ENCODE measurements at regions not wholly inside any gene's neighbourhood (a gene's known extent, or its start where the extent isn't known, plus 50 kb on each side); places are given as distances from the start of the nearest gene placed in this dataset.

- DNase-seq, result no peak
Observed at GRCh38 chr9:16203729-16204573, 651.1 kb downstream of the CCDC171 start.

DNA sequence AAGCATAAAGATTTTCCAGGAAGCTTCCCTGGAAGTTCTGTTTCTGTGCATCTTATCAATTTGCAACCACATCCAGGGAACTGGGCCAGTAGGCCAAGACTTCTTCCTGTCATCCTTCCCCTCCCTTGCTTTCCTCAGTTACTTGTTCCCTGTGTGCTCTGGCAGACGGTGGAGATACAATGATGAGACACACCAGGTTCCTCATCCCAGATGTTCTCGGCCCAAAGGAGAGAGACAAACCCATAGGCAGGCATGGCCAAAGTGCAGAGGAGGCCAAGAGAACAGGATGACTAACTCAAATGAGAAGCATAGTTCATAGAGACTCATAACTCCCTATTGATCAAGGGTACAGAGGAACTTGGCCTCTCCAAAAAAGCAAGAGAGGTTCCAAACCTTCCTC is 652.6 kb downstream of the CCDC171 start:
- no peak for DNase-seq

- DNase-seq, result no peak
Observed at GRCh38 chr9:16206518-16206917, 653.7 kb downstream of the CCDC171 start.

DNA sequence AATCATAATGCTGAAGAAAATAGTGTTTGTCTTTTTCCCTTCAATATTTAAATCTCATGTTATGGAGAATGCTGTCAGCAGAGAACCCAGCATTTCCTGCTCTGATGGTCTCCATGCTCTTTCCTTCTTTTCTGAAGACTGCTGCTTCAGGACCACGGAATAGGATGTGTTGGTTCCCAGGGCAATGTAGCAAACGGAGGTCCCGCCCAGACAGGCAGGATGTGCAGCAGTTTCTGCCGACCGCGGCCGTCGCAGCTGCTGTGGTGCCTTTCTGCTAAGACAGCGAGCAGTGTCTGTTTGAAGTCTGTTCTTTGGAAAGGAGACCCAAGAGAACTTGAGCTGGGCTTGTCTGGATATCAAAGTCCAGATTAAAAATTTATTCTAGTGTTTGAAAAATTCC is 654.3 kb downstream of the CCDC171 start:
- DNase-seq, result peak; percentile 7

GRCh38 chr9:16210440-16210839 is 657.6 kb downstream of the CCDC171 start:
- no peak for DNase-seq

DNA sequence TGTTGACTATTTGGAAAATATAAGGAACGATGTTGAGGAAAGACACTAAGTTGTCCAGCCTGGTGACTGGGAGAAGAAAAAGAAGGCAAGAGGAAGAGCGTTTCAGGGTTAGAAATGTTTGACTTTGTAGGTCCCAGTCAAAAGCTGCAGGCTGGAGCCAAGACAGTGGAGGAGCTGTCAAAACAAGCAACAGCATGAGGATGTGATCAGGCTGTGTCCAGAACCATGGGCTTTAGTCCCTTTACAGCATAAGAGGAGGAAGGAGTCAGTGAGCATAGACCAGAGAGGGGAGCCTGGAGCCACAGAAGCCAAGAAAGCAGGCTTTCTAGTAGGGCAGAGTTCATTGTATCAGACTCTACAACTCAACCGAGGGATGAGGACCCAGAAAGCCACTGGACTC is 658.5 kb downstream of the BNC2 start:
- no peak for DNase-seq

GRCh38 chr9:16213781-16214515 is 656.5 kb downstream of the BNC2 start:
- DNase-seq, result no peak

DNA sequence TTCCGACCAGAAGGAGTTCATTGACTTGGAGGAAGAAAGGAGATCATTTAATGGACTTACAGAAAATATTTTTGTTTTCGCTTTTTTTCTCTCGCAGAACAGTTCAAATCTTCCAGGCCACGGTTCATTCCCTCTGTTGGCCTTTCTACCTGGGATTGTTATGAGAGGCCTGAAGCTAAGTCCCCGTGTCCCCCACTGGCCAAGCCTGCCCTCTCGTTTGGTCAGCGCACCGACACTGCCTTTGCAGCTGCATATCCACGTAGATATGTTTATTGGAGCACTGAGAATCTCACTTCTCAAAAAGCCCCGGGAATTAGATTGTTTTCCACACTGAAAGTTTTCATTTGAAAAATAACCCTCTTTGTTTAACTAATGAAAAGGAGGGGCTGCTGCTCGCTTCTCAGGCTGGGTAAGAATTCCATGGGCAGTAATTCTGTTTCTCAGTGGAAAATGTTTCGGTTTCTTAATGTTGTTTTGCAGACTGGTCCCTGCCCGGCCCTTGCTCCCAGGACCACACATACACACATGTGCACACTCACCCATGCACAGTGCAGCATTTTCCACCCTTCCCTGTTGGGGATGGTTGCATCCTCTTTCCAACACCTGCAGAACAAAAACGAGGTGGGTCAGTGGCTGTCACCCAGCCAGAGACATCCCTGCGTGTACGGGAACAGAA is 655.7 kb downstream of the BNC2 start:
- DNase-seq, result no peak

- no peak for DNase-seq
Observed at GRCh38 chr9:16215353-16215680, 655.2 kb downstream of the BNC2 start.

- no peak for DNase-seq
Observed at GRCh38 chr9:16217943-16218701, 652.3 kb downstream of the BNC2 start.

DNA sequence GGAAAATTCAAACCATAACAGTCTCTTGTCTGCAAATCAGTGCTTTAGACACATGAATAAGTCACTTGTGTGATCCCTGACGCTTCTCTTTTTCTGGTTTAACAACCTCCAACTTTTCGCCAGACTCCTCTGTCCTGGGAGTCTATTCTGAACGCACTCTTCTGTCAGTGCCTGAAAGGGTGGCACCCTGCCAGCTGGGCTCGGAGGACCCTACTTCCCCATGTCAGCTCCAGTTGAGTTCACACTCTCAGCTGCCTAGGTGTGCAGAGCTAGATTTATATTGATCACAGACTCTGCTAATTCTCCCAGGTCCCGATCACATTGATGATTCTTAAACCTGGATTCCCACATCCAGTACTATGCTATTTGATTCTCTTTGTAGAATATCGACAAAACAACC is 649.1 kb downstream of the BNC2 start:
- peak; percentile 2 for DNase-seq

DNA sequence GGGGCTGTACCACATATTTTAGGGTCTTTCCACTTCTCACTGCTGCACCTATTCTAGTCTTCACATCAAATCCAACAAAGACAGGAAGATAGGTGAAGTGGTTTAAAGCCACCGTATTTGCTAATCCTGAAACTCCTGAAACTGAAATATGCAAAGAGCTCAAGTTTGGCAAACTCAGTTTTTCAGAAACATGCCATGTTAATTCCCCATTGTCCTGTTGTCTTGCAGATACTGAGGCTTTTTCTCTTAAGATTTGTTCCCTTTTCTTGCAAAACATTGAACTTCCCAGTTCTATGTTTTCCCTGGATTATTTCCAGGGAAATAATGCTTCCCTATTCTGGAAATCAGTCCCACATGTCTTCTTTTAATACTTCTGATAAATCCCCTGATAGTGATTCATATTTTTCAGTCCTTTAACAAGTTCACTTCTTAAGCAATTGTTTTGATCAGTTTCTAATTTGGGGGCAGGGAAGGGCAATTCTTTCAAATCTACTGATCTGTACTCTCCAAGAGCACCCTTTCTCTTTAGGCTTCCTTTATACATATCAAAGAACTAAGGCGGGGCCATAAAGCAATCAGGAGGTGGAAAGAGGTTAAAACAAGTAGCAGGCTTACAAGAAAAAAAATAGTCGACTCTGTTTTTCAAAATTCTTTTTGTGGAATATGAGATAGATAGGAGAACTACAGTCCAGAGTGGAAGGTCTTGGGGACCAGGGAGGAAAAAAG is 648.5 kb downstream of the BNC2 start:
- no peak for DNase-seq

- peak; percentile 29 for DNase-seq
Observed at GRCh38 chr9:16223074-16223871, 647.2 kb downstream of the BNC2 start.

DNA sequence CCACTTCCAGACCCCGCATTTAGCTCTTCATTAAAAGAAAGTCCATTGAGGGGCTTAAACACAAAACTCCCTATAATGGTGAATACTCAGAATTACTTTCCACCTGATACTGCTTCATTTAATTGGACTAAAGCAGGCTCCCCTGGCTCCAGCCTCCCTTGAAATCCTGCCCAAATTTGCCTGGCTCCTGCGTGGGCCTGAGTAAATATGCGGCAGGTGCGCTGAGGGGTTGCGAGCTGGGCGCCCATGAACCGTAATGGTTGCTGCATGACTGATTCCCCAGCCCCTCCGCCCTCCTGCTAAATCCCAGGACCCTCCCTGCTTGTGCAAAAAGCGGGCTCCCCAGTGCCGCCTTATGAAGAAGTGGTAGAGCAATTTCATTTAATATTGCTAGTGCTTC is 639.7 kb downstream of the BNC2 start:
- no peak for DNase-seq

- DNase-seq, result no peak
Observed at GRCh38 chr9:16236311-16236710, 634.2 kb downstream of the BNC2 start.

- no peak for DNase-seq
Observed at GRCh38 chr9:16236882-16237281, 633.6 kb downstream of the BNC2 start.

DNA sequence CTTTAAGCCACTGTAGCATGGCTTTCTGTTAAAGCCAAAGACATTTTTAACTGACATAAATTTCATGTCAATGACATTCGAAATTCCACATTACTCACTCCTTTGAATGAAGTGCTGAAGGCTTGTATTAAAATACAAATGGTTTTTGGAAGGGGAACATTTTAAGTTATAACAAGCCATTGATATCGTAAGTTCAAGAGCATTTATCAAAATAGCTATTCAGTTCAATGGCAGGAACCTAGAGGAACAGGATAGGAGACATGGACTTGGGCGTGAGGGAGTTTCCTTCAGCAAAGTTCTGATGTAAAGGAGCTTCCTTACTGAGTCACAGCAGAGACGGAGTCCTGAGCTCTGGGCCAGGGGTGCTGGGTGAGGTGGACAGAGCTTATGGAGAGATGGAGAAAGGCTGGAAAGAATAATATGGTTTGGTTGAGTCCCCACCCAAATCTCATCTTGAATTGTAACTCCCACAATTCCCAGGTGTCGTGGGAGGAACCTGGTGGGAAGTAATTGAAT is 631.8 kb downstream of the BNC2 start:
- DNase-seq, result no peak

- DNase-seq, result no peak
Observed at GRCh38 chr9:16241231-16241630, 629.2 kb downstream of the BNC2 start.

GRCh38 chr9:16243798-16244197 is 626.7 kb downstream of the BNC2 start:
- peak; percentile 42 for DNase-seq

DNA sequence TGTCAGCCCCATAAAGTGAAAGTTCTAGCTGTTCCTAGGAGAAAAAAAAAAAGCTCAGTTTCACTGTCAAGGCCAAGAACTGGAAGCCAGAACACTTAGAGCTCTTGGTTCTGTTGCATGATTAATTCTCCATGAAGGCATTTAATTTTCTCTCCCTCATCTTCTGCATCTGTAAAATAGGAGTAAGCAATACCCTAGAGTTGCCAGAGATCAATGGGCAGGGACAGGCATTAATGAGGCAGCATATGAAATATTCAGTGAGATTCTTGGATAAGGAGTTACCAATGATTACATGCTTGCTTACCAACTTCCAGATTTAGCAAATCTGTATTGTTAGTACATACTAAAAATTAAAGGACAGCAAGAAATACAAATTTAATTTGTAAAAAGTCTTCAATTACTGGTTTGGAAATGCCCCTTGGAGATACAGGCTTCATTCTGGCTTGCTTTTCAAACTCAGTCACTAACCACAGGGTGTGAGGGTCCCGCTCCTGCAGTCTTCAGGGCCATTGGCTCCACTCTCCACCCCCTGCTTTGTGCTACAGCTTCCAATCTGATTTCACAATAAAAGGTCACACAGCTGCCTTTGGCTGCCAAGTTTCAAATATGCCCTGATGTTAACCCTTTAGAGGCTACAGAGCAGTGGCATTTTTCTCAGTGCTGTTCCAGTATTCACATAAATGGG is 624.6 kb downstream of the BNC2 start:
- DNase-seq, result no peak

DNA sequence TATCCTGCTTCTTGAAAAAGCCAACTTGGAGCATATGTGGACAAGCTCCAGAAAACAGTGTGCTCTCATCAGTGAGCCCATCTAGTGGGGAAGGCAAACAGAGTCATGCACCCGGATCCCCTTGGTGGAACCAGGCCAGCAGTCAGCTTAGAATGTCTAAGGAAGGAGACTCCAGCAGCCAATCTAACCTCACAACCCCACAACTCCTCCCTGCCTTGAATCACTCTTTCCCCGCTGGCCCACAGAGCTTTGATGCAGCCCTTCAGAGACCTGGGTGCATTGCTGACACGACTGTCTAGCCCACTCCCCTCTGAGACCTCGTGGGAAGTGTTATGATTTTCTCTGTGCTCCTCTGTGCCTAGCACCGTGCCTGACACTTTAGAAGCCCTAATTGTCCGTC is 623.7 kb downstream of the BNC2 start:
- DNase-seq, result no peak

Measured in DMS153 (cell line).